HEK293T (cell line): ENCODE measurements at regions not wholly inside any gene's neighbourhood (a gene's known extent, or its start where the extent isn't known, plus 50 kb on each side); places are given as distances from the start of the nearest gene placed in this dataset.

Experiments
- BHLHE40 ChIP-seq: fragments of 450-650 bp; IDR thresholded peaks from 2 replicates; pipeline ENCODE4 v1.6.1; 2016; ENCODE audit warnings: mild to moderate bottlenecking, moderate library complexity, borderline replicate concordance
- CTBP1 ChIP-seq: fragments of 450-650 bp; IDR thresholded peaks from 2 replicates; pipeline ENCODE4 v1.6.1; 2016; ENCODE audit warnings: borderline replicate concordance
- ELF4 ChIP-seq: fragments of 450-650 bp; IDR thresholded peaks from 2 replicates; pipeline ENCODE4 v1.6.1; 2017; ENCODE audit warnings: antibody characterized with exemption
- HDGF ChIP-seq: fragments of 450-650 bp; IDR thresholded peaks from 2 replicates; pipeline ENCODE4 v1.6.1; 2017; ENCODE audit warnings: antibody characterized with exemption, borderline replicate concordance
- L3MBTL2 ChIP-seq: fragments of 450-650 bp; conservative IDR thresholded peaks from 2 replicates; pipeline ENCODE4 v1.6.1; 2016; ENCODE audit warnings: mild to moderate bottlenecking
- LEF1 ChIP-seq: fragments of 450-650 bp; IDR thresholded peaks from 2 replicates; pipeline ENCODE4 v1.6.1; 2017; ENCODE audit warnings: mild to moderate bottlenecking, borderline replicate concordance
- SP1 ChIP-seq: fragments of 450-650 bp; IDR thresholded peaks from 2 replicates; pipeline ENCODE4 v1.6.1; 2017
- TARDBP ChIP-seq: fragments of 450-650 bp; IDR thresholded peaks from 2 replicates; pipeline ENCODE4 v1.6.1; 2016
- TF ChIP-seq, protein P1 (sequence below): fragments of 450-650 bp; IDR thresholded peaks from 2 replicates; pipeline ENCODE4 v1.6.1; 2016

DNA sequence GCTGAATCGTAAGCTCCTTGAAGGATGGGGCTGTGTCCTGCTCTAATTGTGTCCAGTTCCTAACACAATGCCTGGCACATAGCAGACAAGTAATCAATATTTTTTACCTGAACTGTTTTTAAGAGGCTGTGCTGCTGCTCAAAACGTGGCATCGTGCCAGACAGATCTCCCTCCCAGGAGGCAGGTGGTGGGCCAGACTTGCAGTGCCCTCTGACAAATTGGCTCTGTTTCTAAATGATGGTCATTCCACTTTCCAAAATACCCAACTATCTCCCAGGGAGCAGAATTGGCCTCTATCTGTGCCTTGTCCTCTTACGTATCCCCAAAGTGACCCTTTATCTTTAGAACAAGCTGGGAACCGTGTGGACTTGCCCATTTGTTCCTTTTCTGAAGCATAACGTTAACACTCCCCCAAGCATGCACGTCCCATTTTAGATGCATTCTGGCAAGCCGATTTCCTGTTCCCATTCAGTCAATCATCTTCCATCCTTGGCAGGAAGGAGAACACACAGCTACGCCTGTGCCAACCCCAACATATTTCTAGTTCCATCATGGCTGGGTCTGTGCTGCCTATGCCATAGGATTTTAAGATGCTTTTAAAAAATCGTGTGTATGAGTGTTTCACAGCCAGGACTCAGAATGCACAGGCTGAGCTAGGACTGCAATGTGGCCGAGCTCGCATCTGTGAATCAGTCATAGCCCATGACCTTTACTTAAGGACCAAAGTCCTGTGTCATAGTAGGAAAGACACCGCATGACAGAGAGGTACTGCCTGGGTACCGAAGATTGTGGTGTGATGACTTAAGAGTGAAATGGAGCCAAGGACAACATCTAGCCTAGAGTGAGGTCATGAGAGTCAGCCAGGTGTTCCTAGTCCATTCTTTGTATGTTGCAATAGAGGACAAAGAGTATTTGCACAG lies 408.6 kb downstream of the PRDM2 start:
- TF ChIP-seq TARDBP (no peak), L3MBTL2 (no peak), SP1 (no peak), BHLHE40 (no peak), LEF1 (no peak), HDGF (no peak), ELF4 (no peak), CTBP1 (no peak)
- TF ChIP-seq, protein P1, sequence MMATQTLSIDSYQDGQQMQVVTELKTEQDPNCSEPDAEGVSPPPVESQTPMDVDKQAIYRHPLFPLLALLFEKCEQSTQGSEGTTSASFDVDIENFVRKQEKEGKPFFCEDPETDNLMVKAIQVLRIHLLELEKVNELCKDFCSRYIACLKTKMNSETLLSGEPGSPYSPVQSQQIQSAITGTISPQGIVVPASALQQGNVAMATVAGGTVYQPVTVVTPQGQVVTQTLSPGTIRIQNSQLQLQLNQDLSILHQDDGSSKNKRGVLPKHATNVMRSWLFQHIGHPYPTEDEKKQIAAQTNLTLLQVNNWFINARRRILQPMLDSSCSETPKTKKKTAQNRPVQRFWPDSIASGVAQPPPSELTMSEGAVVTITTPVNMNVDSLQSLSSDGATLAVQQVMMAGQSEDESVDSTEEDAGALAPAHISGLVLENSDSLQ: no peak
